Muscle layer of duodenum (tissue), 2 donors: ENCODE measurements at regions not wholly inside any gene's neighbourhood (a gene's known extent, or its start where the extent isn't known, plus 50 kb on each side); places are given as distances from the start of the nearest gene placed in this dataset.

Experiments
- H3K27ac ChIP-seq: one replicate; pipeline ENCODE4 v1.7.0; 2013; ENCODE audit warnings: mild to moderate bottlenecking, low read length
- H3K27me3 ChIP-seq: one replicate; pipeline ENCODE4 v1.7.0; 2013; ENCODE audit warnings: low read depth, mild to moderate bottlenecking, control low read depth, low read length
- H3K36me3 ChIP-seq, 2 donors: one replicate each; pipeline ENCODE4 v1.7.0; 2013; ENCODE audit warnings: low read length in 2 of 2, control low read depth in 1 of 2, mild to moderate bottlenecking in 1 of 2; ENCODE audit not compliant: insufficient read depth in 2 of 2, control insufficient read depth in 1 of 2
- H3K4me1 ChIP-seq, 2 donors: one replicate each; pipeline ENCODE4 v1.7.0; 2013; ENCODE audit warnings: low read length in 2 of 2, mild to moderate bottlenecking in 2 of 2, control low read depth in 1 of 2, moderate library complexity in 1 of 2; ENCODE audit not compliant: insufficient read depth in 2 of 2, control insufficient read depth in 1 of 2
- H3K4me3 ChIP-seq, 2 donors: one replicate each; pipeline ENCODE4 v1.7.0; 2013; ENCODE audit warnings: low read length in 2 of 2, low read depth in 1 of 2, mild to moderate bottlenecking in 1 of 2
- H3K9me3 ChIP-seq, 2 donors: one replicate each; pipeline ENCODE4 v1.7.0; 2013; ENCODE audit warnings: low read length in 2 of 2, control low read depth in 1 of 2, mild to moderate bottlenecking in 1 of 2; ENCODE audit not compliant: control insufficient read depth in 1 of 2
- donor health status: healthy.

DNA sequence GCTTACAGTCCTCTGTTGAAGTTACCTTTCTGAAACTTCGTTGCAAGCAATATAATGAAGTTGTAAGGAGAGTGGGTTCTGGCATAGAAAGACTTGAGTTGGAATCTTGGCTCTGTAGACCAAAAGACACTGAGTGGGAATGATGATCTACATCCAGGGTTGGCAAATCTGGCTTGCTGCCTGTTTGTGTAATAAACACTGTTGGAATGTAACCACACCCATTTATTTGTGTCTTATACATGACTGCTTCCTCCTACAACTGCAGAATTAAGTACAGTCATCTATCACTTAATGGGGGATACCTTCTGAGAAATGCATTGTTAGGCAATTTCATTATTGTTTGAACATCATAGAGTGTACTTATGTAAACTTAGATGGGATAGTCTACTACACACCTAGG, 178.4 kb upstream of the SUCLG2 start:
- peaks cover 0 to 19% of the 10 kb centered on the region in 2 donors for H3K9me3 ChIP-seq
- H3K4me3 ChIP-seq: no peak overlapping the region
- no peak overlapping the region for H3K27ac ChIP-seq
- no peaks in the 10 kb centered on the region for H3K36me3 ChIP-seq
- no peaks in the 10 kb centered on the region for H3K4me1 ChIP-seq
- H3K27me3 ChIP-seq: no peaks in the 10 kb centered on the region

DNA sequence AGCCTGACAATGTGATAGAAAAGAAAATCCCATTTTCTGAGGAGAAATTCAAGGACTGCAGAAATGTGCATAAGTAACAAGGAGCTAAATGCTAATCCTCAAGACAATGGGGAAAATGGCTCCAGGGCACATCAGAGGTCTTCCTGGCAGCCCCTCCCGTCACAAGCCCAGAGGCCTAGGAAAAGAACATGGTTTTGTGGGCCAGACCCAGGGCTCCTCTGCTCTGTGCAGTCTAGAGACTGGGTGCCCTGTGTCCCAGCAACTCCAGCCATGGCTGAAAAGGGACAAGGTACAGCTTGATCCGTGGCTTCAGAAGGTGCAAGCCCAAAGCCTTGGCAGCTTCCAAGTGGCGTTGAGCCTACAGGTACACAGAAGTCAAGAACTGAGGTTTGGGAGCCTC, 176.8 kb upstream of the SUCLG2 start:
- H3K36me3 ChIP-seq: no peaks in the 10 kb centered on the region
- no peak overlapping the region for H3K4me3 ChIP-seq
- peaks cover 0 to 16% of the 10 kb centered on the region in 2 donors for H3K9me3 ChIP-seq
- H3K27me3 ChIP-seq: no peaks in the 10 kb centered on the region
- no peak overlapping the region for H3K27ac ChIP-seq
- H3K4me1 ChIP-seq: no peaks in the 10 kb centered on the region

- Histone ChIP-seq H3K9me3 (peaks cover 0 to 5% of the 10 kb centered on the region in 2 donors), H3K27ac (no peak overlapping the region), H3K36me3 (no peaks in the 10 kb centered on the region), H3K4me1 (no peaks in the 10 kb centered on the region), H3K27me3 (no peaks in the 10 kb centered on the region), H3K4me3 (no peak overlapping the region)
These were observed 174.1 kb upstream of the SUCLG2 start for GRCh38 chr3:67828486-67829010.

GRCh38 chr3:67821135-67821534, 166.7 kb upstream of the SUCLG2 start:
- Histone ChIP-seq H3K27ac (no peak overlapping the region), H3K4me1 (no peaks in the 10 kb centered on the region), H3K27me3 (no peaks in the 10 kb centered on the region), H3K4me3 (no peak overlapping the region), H3K36me3 (no peaks in the 10 kb centered on the region), H3K9me3 (no peaks in the 10 kb centered on the region)

GRCh38 chr3:67819447-67819846, 165.0 kb upstream of the SUCLG2 start:
- Histone ChIP-seq H3K4me3 (no peak overlapping the region), H3K27me3 (no peaks in the 10 kb centered on the region), H3K36me3 (no peaks in the 10 kb centered on the region), H3K9me3 (no peaks in the 10 kb centered on the region), H3K27ac (no peak overlapping the region), H3K4me1 (no peaks in the 10 kb centered on the region)

DNA sequence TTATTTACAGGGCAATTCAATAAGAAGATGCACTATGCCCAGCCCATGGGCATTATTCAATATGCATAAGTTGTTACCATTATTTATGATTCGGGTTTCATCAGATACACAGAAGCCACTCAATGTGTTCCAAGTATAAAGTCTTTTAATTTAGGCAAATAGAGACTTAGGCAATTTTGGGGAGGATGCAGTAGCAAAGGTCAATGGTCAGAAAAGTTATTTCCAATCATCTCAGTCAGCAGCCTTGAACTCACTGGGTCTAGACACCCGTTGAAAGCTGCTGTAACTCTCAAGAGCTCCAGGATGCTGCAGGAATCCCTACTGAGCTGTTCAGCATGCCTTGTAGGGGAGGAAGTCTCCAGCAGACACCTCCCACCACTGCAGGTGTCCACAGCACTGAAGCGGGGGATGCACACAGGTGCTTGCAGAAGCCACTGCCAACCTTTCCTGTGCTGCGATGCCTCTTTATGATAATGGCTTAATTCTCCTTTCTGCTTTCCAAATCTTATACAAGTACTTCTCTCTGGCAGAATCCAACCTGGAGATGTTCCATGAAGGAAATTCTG, 155.0 kb upstream of the SUCLG2 start:
- no peak overlapping the region for H3K4me3 ChIP-seq
- H3K27me3 ChIP-seq: no peaks in the 10 kb centered on the region
- H3K27ac ChIP-seq: no peak overlapping the region
- no peaks in the 10 kb centered on the region for H3K36me3 ChIP-seq
- H3K4me1 ChIP-seq: no peaks in the 10 kb centered on the region
- H3K9me3 ChIP-seq: no peaks in the 10 kb centered on the region

DNA sequence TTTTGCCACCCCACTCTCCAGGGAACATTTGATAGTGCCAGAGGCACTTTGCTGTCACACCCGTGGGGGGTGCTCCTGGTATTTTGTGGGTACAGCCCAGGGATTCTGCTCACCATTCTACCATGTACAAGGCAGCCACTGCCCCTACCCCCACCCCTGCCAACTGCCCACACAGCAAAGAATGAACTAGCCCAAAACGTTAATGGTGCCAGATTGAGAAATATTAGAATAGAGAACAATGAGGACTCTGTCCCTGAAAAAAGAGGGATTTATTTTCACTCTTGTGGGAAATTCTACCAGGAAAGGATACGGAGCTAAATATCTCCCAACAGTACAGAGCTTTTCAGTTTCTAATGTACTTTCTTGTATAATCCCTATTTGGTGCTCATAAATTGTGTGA, 154.5 kb upstream of the SUCLG2 start:
- Histone ChIP-seq H3K4me3 (no peak overlapping the region), H3K27ac (no peak overlapping the region), H3K9me3 (no peaks in the 10 kb centered on the region), H3K4me1 (no peaks in the 10 kb centered on the region), H3K27me3 (no peaks in the 10 kb centered on the region), H3K36me3 (no peaks in the 10 kb centered on the region)

- Histone ChIP-seq H3K4me3 (no peak overlapping the region), H3K27ac (no peak overlapping the region), H3K27me3 (no peaks in the 10 kb centered on the region), H3K4me1 (no peaks in the 10 kb centered on the region), H3K9me3 (no peaks in the 10 kb centered on the region), H3K36me3 (no peaks in the 10 kb centered on the region)
These were observed 150.2 kb upstream of the SUCLG2 start for GRCh38 chr3:67804578-67804977.

- Histone ChIP-seq H3K27me3 (no peaks in the 10 kb centered on the region), H3K9me3 (no peaks in the 10 kb centered on the region), H3K27ac (no peak overlapping the region), H3K4me3 (no peak overlapping the region), H3K36me3 (no peaks in the 10 kb centered on the region), H3K4me1 (no peaks in the 10 kb centered on the region)
These were observed 149.7 kb upstream of the SUCLG2 start for GRCh38 chr3:67804089-67804488.

DNA sequence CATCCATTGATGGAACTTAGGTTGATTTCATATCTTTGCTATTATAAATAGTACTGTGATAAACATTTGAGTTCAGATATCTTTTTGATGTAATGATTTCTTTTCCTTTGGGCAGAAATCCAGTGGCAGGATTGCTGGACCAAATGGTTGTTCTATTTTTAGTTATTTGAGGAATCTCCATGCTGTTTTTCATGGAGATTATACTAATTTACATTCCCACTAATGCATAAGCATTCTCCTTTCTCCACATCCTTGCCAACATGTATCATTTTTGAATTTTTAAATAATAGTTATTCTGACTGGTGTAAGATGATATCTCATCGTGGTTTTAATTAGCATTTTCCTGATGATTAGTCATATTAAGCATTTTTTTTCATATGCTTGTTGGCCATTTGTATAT, 144.0 kb upstream of the SUCLG2 start:
- Histone ChIP-seq H3K27ac (no peak overlapping the region), H3K4me1 (no peaks in the 10 kb centered on the region), H3K36me3 (no peaks in the 10 kb centered on the region), H3K4me3 (no peak overlapping the region), H3K9me3 (peaks cover 0 to 2% of the 10 kb centered on the region in 2 donors), H3K27me3 (no peaks in the 10 kb centered on the region)

DNA sequence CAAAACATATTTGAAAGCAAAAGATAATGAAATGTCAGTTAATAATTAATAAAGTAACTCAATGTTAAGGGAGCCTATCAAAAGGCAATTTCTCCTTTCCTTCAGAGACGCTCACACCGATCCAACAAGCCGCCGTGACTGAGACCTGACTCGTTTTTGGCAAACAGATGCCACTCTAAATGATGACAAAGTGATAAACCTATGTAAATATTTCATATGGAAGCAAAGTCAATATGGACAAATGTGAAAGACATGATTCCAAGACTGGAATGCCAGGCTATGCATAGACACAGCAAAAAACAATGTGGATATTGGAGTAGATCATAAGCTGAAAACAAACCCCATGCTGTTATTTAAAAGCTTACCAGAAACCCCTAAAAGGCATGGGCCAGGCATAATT, 137.2 kb upstream of the SUCLG2 start:
- Histone ChIP-seq H3K27ac (no peak overlapping the region), H3K36me3 (no peaks in the 10 kb centered on the region), H3K4me3 (no peak overlapping the region), H3K27me3 (no peaks in the 10 kb centered on the region), H3K4me1 (no peaks in the 10 kb centered on the region), H3K9me3 (peaks cover 0 to 2% of the 10 kb centered on the region in 2 donors)

DNA sequence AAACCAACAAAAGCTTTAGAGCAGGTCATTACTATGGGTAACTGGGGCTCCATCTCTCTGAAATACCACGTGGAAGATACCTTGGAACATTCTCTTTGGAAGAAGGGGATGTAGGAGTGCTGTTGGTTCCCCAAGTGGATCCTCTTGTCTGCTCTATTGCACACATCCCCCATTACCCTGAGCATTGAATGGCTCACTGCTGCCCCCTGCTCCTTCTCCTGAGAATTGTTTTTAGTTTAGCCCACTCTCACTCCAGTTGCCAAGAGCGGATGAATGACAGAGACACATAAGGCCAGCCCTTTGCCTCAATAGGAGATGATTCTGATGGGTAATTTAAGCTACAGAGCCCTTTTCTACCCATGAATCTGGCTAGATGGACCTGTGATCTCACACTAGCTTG, 135.6 kb upstream of the SUCLG2 start:
- H3K9me3 ChIP-seq: peaks cover 0 to 2% of the 10 kb centered on the region in 2 donors
- H3K27me3 ChIP-seq: no peaks in the 10 kb centered on the region
- no peaks in the 10 kb centered on the region for H3K4me1 ChIP-seq
- no peaks in the 10 kb centered on the region for H3K36me3 ChIP-seq
- no peak overlapping the region for H3K4me3 ChIP-seq
- no peak overlapping the region for H3K27ac ChIP-seq
